Skeletal muscle cell (primary cell): ENCODE measurements at regions not wholly inside any gene's neighbourhood (a gene's known extent, or its start where the extent isn't known, plus 50 kb on each side); places are given as distances from the start of the nearest gene placed in this dataset.
A peak's percentile ranks its signal among the peaks of the same experiment; 100 is the strongest.
"Not testable (repeated sequence)": the region's sequence is repeated elsewhere in the genome, so short reads cannot be mapped to it uniquely, and the experiment has no call there.

ENCODE experiments used
- DNase-seq: peaks from one replicate; pipeline ENCODE4 v3.0.0-alpha.2; 2010; ENCODE audit warnings: low read depth
- H3K4me3 ChIP-seq: 2 replicates; pipeline ENCODE4 v1.5.1; 2011; ENCODE audit warnings: low read depth, mild to moderate bottlenecking, control low read depth, low read length, moderate library complexity

DNA sequence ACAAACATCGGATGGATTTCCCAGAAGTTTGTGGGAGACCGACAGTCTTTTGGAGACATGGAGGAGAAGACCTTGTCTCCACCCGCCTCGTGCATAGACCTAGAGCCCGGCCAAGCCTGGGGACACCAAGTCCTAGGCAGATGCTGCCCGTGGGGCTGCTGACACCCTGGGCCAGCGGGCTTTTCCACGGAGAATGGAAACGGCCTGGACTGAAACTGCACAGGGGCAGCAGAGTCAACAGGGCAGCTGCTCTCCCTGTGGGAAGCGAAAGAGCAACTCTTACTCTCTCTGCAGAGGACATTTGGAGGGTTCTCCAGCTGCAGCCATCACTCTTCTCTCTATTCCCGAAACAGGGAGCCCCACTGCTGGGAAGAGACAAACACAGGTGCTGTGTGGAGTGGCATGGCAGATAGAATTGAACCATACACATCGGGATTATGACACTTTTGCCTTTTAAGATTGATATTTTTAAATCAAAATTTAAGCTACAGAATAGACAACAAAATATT is 401.2 kb downstream of the THBS2 start:
- H3K4me3 ChIP-seq = peak overlapping the region; percentile 43
- no peak for DNase-seq

- peak overlapping the region; percentile 43 for H3K4me3 ChIP-seq
- no peak for DNase-seq
Measured at GRCh38 chr6:168851460-168852375, 401.9 kb downstream of the THBS2 start.

GRCh38 chr6:168850027-168850736 is 403.5 kb downstream of the THBS2 start:
- not testable (repeated sequence) for DNase-seq, H3K4me3 ChIP-seq

DNA sequence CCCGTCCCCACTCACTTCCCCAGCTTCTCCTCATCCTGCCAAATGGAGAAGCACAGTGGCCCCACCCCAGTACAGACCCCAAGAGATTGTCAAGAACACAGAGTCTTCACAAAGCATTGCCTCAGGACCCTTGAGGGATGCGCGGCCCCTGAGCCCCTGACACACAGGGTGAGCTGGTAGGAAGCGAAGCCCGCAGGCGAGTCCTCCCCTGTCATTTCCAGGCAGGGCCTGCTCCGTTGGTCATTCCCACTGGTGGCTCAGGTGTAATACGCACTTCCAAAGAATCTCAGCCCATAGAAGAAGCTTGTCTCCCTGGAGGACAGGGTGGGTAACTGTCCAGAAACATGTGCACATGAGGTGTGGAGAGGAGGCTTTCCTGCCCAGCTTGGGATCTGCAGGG is 404.2 kb downstream of the THBS2 start:
- DNase-seq = no peak
- H3K4me3 ChIP-seq = no peak overlapping the region

- no peak for DNase-seq
- no peak overlapping the region for H3K4me3 ChIP-seq
Measured at GRCh38 chr6:168848797-168849196, 404.8 kb downstream of the THBS2 start.

DNA sequence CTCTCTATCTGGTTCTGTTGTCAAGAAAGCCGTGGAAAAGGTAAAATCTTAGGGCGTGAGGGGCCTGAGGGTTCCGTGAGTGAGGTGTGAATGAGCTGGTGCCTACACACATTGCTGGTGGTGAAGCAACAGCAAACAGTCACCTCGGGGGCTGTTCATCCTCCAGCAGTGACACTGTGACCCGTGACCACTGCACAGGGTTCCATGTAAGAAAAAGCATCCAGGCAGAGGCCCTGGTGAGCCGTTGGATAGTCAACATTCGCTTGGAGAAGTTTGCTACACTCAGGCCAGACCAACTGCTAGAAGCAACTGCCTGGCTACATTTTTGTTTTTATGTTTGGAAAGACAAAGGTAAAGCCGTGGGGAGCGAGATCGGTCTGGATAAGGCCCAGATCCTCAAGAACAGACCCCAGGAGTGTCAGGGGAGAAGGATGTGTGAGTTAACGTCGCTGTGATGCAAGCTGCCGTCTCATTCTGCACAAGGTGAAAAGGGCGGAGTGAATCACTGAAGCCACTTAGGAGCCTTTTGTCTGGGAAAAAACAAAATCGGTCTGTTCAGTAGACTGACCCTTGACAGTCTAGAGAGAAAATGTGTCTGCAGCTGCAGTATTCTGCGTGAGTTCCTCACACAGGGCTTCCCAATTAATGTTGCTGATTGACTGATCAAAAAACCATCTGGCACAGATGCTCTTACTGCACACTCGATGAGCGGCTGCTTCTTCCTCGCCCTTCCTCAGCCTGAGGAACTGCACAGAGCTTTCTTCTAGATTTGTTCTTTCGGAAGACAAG is 404.0 kb downstream of the SMOC2 start:
- no peak for DNase-seq
- no peak overlapping the region for H3K4me3 ChIP-seq

DNA sequence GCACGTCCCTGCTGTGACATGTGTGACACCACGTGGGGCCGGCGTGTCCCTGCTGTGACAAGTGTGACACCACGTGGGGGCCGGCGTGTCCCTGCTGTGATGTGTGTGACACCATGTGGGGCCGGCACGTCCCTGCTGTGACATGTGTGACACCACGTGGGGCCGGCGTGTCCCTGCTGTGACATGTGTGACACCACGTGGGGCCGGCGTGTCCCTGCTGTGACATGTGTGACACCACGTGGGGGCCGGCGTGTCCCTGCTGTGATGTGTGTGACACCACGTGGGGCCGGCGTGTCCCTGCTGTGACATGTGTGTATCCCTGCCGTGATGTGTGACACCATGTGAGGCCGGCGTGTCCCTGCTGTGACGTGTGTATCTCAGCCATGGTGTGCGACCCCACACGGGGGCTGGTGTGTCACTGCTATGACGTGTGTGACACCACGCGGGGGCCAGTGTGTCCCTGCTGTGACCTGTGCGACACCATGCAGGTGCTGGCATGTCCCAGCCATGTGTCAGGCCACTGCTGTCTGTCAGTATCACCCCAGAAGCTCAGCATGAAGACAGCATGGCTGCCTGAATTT is 401.7 kb downstream of the SMOC2 start:
- DNase-seq, H3K4me3 ChIP-seq: not testable (repeated sequence)

DNA sequence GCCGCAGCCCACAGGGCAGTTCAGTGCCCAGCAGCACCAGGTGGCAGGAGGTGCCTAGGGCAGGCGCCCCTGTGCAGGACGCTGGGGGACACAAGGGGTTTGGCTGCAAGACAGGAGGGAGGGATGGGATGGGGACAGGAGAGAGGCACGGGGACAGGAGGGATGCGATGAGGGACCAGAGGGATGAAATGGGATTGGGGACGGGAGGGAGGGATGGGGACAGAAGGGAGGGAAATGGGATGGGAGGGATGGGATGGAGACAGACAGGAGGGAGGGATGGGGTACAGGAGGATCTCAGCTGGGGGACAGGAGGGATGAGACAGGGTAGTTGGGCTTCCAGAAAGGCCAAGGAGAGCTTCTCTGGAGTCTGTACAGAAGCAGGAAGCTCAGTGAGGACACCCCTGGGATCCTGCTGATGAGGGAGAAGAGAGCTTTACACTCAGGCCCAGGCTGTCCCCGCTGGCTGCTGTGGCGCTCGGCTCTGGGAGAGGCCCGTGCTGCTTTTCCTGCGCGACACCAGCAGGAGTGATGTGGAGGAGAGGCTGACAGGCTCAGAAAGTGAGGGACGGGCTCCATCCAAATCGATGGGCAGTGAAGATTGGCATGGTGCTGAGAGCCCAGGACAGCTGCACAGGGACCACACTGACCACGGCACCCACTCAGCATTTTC is 400.8 kb downstream of the SMOC2 start:
- no peak overlapping the region for H3K4me3 ChIP-seq
- no peak for DNase-seq

- not testable (repeated sequence) for H3K4me3 ChIP-seq, DNase-seq
Measured at GRCh38 chr6:168840932-168841331, 399.9 kb downstream of the SMOC2 start.

- not testable (repeated sequence) for DNase-seq, H3K4me3 ChIP-seq
Measured at GRCh38 chr6:168840299-168840698, 399.3 kb downstream of the SMOC2 start.

DNA sequence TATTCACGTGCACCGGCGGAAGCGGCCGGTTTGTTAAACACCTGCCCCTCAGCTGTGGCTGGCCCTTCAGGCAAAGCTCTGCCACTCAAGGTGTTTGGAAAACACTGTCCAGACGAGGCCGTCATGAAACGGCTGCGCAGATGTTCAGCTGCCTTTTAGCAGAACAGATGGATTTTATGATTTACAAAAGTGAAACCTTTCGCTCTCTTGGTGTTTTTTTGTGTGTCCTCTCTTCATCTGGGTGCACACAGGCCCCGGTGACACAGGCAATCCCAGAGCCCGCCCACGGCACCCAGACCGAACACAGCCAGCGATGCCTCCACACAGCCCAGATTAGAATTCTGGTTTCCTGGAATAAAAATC is 397.0 kb downstream of the SMOC2 start:
- no peak for DNase-seq
- H3K4me3 ChIP-seq = no peak overlapping the region

DNA sequence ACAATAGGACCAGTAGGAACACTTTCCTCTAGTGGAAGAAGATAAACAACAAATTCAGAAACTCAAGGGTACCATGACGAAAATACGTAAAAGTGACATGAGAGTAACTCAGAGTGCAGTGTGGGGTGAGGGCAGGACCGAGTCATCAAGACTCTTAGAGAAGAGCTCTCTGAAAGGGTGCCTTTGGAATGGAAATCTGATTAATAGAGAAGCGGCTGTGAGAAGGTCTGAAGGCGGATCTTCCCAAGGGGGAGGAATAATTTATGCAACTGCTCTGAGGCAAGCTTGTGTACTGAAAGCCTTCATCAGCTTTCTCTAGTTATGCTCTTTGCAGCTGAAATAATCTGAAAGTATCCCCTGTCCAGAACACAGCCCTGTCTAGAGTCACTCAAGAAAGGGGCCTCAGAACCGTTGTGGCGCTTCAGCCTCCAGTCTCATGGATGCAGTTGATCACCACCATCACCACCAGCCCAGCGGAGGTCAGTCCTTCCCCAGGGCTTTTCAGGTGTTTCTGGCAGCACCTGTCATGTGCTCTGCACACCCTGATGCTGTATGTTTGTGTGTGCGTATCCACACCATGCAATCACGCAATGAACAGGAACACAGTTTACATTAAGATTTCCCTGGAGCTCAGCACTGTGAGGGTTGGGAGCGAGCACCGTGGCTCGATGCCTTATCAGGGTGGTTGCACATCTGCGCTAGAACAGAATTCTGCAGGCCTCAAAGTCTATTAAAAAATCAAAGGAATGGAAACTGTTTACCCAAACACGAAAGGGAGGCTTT is 396.5 kb downstream of the SMOC2 start:
- no peak overlapping the region for H3K4me3 ChIP-seq
- DNase-seq = no peak

- DNase-seq = no peak
- H3K4me3 ChIP-seq = no peak overlapping the region
Measured at GRCh38 chr6:168835991-168836390, 395.0 kb downstream of the SMOC2 start.

DNA sequence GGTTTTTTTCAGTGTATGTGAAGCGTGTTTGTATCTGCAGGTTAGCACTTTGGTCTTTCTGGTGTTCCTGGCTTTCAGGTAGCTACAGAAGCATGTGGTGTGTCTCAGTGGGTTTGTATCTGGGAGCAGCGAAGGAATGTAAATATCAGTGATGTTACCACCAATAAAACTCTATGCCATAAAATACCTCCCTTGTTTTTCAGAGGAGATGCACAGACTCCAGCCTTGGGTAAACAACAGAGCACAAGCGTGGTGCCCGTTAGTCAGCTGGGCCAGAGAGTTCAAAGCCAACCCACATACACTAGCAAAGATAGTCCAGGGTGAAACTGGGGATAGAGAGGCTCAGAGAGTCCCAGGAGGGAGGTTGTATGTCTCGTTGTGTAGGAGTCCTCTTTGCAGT is 393.8 kb downstream of the SMOC2 start:
- DNase-seq = no peak
- no peak overlapping the region for H3K4me3 ChIP-seq

DNA sequence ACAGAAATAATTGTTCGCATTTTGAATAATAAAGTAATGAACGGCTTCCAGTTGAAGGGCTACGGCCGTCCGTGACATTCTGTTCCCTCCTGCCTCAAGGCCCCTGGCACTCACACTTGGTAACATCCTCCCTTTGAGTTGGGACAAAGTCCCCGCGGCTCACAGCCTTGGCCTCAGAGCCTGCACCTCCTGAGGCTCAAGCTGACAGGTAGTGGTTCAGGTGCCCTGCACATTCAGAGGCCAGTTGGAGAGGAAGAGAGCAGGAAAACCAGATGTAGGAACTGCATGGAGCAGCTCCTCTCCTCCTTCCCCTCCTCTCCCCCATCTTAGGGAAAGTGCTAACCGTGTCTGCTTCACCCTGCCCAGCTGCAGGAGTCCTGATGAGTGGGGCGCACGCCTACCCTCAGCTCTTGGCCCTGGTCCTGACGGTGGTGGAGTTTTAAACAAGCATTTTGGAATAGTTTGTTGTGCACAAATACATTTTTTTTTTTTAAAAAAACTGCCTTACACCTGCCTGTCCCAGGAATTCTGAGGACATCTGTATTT is 393.1 kb downstream of the SMOC2 start:
- DNase-seq = no peak
- H3K4me3 ChIP-seq = no peak overlapping the region

GRCh38 chr6:168828800-168829199 is 387.8 kb downstream of the SMOC2 start:
- H3K4me3 ChIP-seq = no peak overlapping the region
- no peak for DNase-seq

GRCh38 chr6:168828035-168828434 is 387.1 kb downstream of the SMOC2 start:
- H3K4me3 ChIP-seq = no peak overlapping the region
- no peak for DNase-seq

DNA sequence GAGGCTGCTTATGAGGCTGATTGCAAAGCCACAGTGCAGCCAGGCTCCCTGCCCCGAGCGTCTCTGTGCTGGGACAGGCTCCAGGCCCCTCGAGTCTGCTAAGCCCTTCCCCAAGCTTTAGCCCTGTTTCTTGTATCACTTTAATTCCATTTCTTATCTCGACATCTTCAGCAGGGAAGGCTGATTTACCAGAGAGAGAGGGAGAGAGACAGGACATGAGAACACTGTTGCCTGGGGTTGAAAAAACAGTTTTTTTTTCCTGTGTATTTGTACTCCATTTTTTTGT is 386.5 kb downstream of the SMOC2 start:
- DNase-seq = no peak
- H3K4me3 ChIP-seq = no peak overlapping the region
